ENCODE measurements at regions not wholly inside any gene's neighbourhood (a gene's known extent, or its start where the extent isn't known, plus 50 kb on each side); places are given as distances from the start of the nearest gene placed in this dataset.

- H3K4me3 ChIP-seq (ENCODE audit: low read length): no peak overlapping the region
- POLR2A ChIA-PET (ENCODE audit: unreplicated experiment): no interaction called here
- H3K27ac ChIP-seq (ENCODE audit: low read length): no peak overlapping the region
- H3K36me3 ChIP-seq (ENCODE audit: low read depth, low read length): no peaks in the 10 kb centered on the region
- no peak overlapping the region for H3K9ac ChIP-seq (ENCODE audit: low read length)
- no peaks in the 10 kb centered on the region for H3K9me3 ChIP-seq (ENCODE audit: low read length)
- H3K9me2 ChIP-seq (replicated peaks; ENCODE audit: low read length): 0 out of 2 replicates have a peak, but pooled peaks cover 4% of the 10 kb centered on the region
- H3K79me2 ChIP-seq (ENCODE audit: low read length): no peaks in the 10 kb centered on the region
- DNase-seq (no peak), ATAC-seq (no peak)
- peaks cover 5% of the 10 kb centered on the region for H3F3A ChIP-seq (ENCODE audit: low read length, unreplicated experiment)
- no peak overlapping the region for H3K4me2 ChIP-seq (ENCODE audit: low read length)
- TF ChIP-seq EZH2phosphoT487 (IDR thresholded peaks at IDR 0.05; ENCODE audit: borderline replicate concordance, low read length) (no peak), CTCF (conservative IDR thresholded peaks at IDR 0.05; ENCODE audit: low read depth, low read length) (no peak), EZH2 (IDR thresholded peaks at IDR 0.05; ENCODE audit: low read length, unreplicated experiment) (no peak)
- no TSS peak for BruUV-seq (replicated peaks)
- no peak overlapping the region for H2AFZ ChIP-seq (ENCODE audit: low read length)
- H4K20me1 ChIP-seq (ENCODE audit: low read length): no peaks in the 10 kb centered on the region
- CTCF ChIA-PET: no interaction called here
- no peaks in the 10 kb centered on the region for H3K27me3 ChIP-seq (ENCODE audit: low read length)
- intact Hi-C loops (cut with micrococcal nuclease): loop anchor here (5.0 kb wide), 1 partner anchor 466 kb away; the partner anchor contains the start of gene SYT1
- H3K4me1 ChIP-seq (ENCODE audit: insufficient read depth, low read length): peaks cover 16% of the 10 kb centered on the region
These were observed 468.0 kb upstream of the SYT1 start for GRCh38 chr12:78396538-78396937.

GRCh38 chr12:78398750-78399149 lies 465.8 kb upstream of the SYT1 start:
- intact Hi-C loops (cut with micrococcal nuclease): loop anchor here (2.0 to 5.0 kb wide), 2 partner anchors 214 to 464 kb away; partner anchors contain the start of gene SYT1
- Histone ChIP-seq H2AFZ (ENCODE audit: low read length) (no peak overlapping the region), H3K9ac (ENCODE audit: low read length) (peak overlapping the region; percentile 55; the same call in 1 of the 2 replicates), H3K36me3 (ENCODE audit: low read depth, low read length) (no peaks in the 10 kb centered on the region), H3K79me2 (ENCODE audit: low read length) (no peaks in the 10 kb centered on the region), H3K9me2 (replicated peaks; ENCODE audit: low read length) (0 out of 2 replicates have a peak, but pooled peaks cover 4% of the 10 kb centered on the region), H3K4me1 (ENCODE audit: insufficient read depth, low read length) (peaks cover 30% of the 10 kb centered on the region), H3K9me3 (ENCODE audit: low read length) (no peaks in the 10 kb centered on the region), H3K4me3 (ENCODE audit: low read length) (no peak overlapping the region), H3K27me3 (ENCODE audit: low read length) (no peaks in the 10 kb centered on the region), H3K4me2 (ENCODE audit: low read length) (peak overlapping the region; percentile 36; the same call in 1 of the 2 replicates), H3K27ac (ENCODE audit: low read length) (peak overlapping the region; percentile 92), H4K20me1 (ENCODE audit: low read length) (no peaks in the 10 kb centered on the region), H3F3A (ENCODE audit: low read length, unreplicated experiment) (peaks cover 5% of the 10 kb centered on the region)
- TF ChIP-seq EZH2 (IDR thresholded peaks at IDR 0.05; ENCODE audit: low read length, unreplicated experiment) (no peak), EZH2phosphoT487 (IDR thresholded peaks at IDR 0.05; ENCODE audit: borderline replicate concordance, low read length) (no peak), CTCF (conservative IDR thresholded peaks at IDR 0.05; ENCODE audit: low read depth, low read length) (no peak)
- CTCF ChIA-PET: no interaction called here
- peak; percentile 85 for DNase-seq
- POLR2A ChIA-PET (ENCODE audit: unreplicated experiment): no interaction called here
- BruUV-seq (replicated peaks): no TSS peak
- ATAC-seq: peak; percentile 79

GRCh38 chr12:78402366-78403134 lies 462.0 kb upstream of the SYT1 start:
- Histone ChIP-seq H3K36me3 (ENCODE audit: low read depth, low read length) (no peaks in the 10 kb centered on the region), H3K9me2 (replicated peaks; ENCODE audit: low read length) (no peaks in the 10 kb centered on the region), H3K27ac (ENCODE audit: low read length) (peak overlapping the region; percentile 24), H3F3A (ENCODE audit: low read length, unreplicated experiment) (peaks cover 5% of the 10 kb centered on the region), H3K4me3 (ENCODE audit: low read length) (no peak overlapping the region), H3K9me3 (ENCODE audit: low read length) (no peaks in the 10 kb centered on the region), H3K9ac (ENCODE audit: low read length) (no peak overlapping the region), H3K79me2 (ENCODE audit: low read length) (no peaks in the 10 kb centered on the region), H4K20me1 (ENCODE audit: low read length) (no peaks in the 10 kb centered on the region), H3K4me2 (ENCODE audit: low read length) (peak overlapping the region; percentile 3), H3K4me1 (ENCODE audit: insufficient read depth, low read length) (peaks cover 41% of the 10 kb centered on the region), H3K27me3 (ENCODE audit: low read length) (no peaks in the 10 kb centered on the region), H2AFZ (ENCODE audit: low read length) (no peak overlapping the region)
- DNase-seq: no peak
- no peak for ATAC-seq
- TF ChIP-seq EZH2 (IDR thresholded peaks at IDR 0.05; ENCODE audit: low read length, unreplicated experiment) (no peak), CTCF (conservative IDR thresholded peaks at IDR 0.05; ENCODE audit: low read depth, low read length) (no peak), EZH2phosphoT487 (IDR thresholded peaks at IDR 0.05; ENCODE audit: borderline replicate concordance, low read length) (no peak)
- ChIA-PET CTCF (interaction anchor here (0.6 kb wide), 1 partner anchor 10 kb away, joined by 3 read pairs; no protein-coding TSS in a partner anchor), POLR2A (ENCODE audit: unreplicated experiment) (no interaction called here)
- no TSS peak for BruUV-seq (replicated peaks)
- intact Hi-C loops (cut with micrococcal nuclease): no loop called here
